ENCODE measurements at regions not wholly inside any gene's neighbourhood (a gene's known extent, or its start where the extent isn't known, plus 50 kb on each side); places are given as distances from the start of the nearest gene placed in this dataset.

- DNase-seq: no peak
Measured at GRCh38 chr15:46751303-46751702, 966.0 kb upstream of the SEMA6D start.

DNA sequence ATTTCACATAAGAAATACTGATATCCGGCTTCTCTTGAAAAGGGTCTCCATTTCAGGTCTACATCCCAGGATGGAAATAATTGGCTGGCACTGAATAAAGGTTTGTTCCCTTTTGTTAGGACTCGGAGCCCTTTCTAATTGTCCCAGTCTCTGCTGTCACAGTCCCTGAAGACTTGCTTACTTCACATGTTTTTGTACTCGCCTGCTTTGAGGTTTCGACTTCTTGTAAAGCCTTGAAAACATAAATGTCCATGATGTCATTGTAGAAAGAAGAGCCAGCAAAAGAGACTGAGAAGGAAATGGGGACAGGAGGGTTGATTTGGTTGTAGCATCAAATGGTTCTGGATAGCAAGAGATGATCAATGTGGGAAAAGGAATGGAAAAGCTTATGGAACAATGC is 963.4 kb upstream of the SEMA6D start:
- no peak for DNase-seq

- no peak for DNase-seq
Measured at GRCh38 chr15:46763091-46763490, 954.2 kb upstream of the SEMA6D start.

GRCh38 chr15:46764851-46765250 is 952.5 kb upstream of the SEMA6D start:
- no peak for DNase-seq

DNA sequence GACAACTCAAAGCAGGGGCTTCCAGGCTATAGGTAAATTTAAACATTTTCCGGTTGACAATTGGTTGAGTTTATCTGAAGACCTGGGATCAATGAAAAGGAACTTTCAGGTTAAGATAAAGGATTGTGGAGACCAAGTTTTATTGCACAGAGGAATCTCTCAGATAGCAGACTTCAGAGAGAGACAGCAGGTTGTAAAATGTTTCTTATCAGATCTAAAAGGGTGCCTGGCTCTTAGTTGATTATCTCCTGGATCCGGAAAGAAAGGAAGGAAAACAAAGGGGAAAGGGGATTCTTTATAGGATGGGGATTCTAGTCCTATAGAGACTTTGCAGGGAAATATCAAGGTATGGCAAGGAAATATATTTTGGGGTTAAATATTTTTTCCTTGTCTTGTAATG is 951.3 kb upstream of the SEMA6D start:
- DNase-seq: no peak

DNA sequence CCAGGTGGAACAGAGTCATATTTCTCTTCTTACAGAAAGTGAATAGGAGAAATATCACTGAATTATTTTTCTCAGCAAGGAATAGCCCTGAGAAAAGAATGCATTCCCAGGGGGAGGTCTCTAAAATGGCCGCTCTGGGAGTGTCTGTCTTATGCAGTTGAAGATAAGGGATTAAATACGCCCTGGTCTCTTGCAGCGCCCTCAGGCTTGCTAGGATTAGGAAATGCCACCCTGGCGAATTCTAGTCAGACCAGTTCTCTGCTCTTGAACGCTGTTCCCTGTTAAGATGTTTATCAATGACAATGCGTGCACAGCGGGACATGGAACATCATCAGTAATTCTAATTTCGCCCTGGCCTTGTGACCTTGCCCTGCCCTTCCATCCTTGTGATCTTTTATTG is 949.0 kb upstream of the SEMA6D start:
- DNase-seq: no peak

DNA sequence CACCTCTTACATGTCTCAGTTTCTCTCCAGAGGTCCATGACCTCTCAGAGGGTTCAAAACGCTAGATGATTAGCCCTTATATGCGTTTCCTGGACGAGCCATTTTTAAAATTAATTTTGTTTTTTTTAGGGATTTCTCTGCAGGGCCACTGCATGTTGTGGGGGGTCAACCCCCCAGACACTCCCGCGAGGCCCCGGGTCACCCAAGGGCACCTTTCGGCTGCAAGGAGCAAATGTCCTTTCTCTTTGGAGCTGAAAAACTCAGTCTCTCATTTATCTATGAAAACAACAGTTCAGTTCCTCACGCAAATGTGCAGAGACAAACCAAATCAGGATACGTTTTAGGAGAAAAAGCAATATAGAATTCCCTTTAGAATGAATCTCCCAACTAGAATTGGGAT is 944.3 kb upstream of the SEMA6D start:
- no peak for DNase-seq

DNA sequence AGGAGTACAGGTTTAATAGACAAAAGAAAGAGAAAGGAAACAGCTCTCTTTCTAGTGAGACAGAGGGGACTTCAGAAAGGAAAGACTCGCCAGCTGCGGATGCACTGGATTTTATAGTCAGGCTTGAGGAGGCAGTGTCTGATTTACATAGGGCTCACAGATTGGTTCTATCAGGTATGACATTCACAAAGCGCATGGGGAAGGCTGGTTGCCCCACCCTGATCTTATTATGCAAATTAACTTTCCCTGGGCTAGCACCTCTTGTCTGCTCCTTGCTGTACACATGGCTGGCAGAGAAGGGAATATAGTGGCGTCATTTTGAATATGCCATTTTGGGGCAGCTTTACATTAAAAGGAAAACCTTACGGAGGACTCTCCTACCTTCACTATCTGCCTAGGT is 938.4 kb upstream of the SEMA6D start:
- DNase-seq: peak; percentile 45

DNA sequence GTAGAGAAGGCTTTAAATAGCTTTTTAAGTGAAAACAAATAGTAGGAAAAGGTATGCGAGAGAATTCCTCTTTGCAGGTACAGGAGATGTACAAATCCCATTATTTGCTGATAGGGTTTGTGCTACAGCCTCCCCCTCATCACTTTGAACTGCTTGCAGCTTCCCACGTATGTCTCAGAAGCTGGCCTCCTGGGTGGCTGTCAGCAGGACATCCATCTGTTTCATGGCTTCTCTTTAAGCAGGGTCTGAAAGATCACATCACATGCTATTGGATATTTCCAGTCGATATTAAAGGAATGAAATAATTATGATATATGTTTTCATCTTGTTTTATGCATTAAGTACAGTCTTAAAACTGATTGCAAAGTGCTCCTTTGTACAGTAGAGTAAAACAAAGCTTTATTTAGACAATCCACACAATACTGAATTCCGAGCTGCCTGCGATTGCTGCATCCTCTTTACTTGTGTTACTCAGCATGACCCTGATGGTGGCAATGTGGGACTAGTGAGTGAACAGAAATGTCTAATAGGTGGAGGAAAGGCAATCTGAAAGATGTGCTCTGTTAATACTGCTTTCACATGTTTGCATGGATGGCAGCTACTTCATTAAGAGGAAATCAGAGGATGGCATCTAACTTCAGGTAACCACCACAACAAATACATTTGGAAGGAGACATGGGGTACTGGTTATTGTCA is 930.6 kb upstream of the SEMA6D start:
- no peak for DNase-seq

- DNase-seq: no peak
Measured at GRCh38 chr15:46795685-46796084, 921.6 kb upstream of the SEMA6D start.

- no peak for DNase-seq
Measured at GRCh38 chr15:46808834-46809233, 908.5 kb upstream of the SEMA6D start.

- no peak for DNase-seq
Measured at GRCh38 chr15:46815240-46815639, 902.1 kb upstream of the SEMA6D start.

- DNase-seq: no peak
Measured at GRCh38 chr15:46815765-46816164, 901.5 kb upstream of the SEMA6D start.

DNA sequence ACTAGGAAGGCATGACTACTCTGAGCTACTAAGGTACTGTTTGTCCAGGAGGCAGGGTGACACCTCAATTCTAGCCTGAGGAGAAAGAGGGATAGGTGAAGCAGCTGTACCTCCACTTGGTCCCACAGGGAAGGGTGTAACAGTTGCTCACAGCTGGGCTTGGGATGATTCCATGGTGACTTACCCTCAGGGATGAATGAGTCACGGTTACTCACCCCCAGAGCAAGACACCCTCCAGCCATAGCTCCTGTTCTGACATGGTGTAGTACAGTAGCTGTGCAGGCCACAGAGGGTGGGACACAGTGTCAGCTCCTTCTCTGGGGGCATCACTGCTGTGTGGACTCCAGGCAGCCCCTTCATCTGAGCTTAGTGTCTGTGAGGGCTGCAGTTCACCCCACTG is 868.6 kb upstream of the SEMA6D start:
- DNase-seq: no peak

GRCh38 chr15:46853600-46853999 is 863.7 kb upstream of the SEMA6D start:
- DNase-seq: no peak

DNA sequence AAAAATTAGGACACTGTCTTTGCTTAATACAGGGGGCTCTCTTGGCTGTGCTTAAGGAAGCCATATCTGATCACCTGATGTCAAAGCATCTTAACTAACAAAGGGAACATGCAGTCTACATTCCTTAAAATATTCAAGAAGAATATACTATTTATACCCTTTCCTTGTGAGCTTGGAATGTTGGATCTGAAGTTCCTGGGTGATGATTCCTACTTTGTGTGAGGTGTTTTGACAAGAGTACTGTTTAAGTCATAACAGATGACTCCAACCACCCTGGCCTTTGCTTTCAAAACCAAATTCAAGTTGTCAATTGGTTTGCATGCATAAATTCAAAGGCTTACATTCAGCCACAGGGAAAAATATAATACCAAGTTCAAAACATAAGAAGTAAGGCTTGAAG is 862.7 kb upstream of the SEMA6D start:
- no peak for DNase-seq

DNA sequence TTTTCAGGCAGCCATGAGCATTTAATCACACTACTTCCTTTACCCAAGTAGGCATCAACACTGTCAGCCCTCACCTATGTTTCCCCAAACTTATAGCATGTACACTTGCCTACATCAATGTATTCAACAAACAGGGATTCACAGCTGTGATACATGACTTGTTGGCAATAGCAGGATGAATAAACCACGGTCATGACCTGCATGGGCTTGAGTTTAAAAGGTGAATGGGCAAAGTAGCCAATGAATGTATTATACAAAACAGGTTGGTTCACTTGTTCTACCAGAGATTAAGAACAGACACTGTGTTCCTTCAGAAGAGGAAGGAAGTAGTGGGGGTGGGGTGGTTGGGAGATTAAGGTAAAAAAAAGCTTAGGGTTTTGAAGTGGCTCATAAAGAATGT is 861.9 kb upstream of the SEMA6D start:
- DNase-seq: no peak

DNA sequence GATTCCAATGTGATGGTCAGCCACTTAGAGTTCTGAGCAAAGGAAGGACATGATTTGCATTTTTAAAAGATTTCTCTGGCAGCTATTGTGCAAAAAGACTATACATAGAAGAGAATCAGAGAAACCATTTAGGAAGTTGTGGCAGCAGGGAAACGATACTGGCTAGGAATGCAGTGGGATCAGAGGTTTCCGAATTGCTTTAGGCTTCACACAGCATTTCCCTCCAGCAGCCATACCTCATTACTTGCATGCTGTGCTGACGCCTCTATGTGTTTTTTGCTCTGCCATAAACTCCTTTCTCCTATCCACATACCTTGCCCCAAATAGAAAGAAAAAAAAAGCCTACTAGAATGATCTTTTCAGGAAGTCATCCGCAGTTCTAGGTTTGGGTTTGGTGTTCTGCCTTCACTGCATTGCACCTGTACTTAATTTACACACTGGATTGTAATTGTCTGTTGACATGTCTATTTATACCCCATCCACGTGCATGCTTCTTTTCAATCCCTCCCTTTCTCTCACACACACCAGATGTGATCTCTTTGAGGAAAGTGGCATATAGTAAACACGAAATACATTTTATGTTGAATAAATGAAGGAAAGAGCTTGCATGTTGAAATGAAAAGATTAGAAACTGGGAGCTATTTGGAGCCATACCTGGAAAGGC is 860.3 kb upstream of the SEMA6D start:
- DNase-seq: no peak

DNA sequence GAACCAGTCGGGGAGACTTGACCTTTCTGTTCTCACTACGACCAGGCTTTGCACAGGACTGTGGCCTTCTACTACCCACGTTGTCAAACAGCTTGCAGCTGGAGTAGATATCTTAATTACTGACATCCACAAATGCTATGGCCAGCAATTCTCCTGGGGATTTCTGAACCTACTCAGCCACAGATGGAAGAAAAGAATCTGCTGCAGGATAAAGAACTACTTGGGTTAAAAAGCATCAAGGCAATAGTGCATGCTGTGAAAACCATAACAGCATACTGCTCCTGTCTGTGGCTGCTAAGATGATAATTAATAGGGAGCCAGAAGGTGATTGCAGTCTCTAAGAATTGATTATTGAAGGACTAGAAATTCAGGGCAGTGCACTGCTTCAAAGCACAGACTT is 859.2 kb upstream of the SEMA6D start:
- no peak for DNase-seq

- DNase-seq: no peak
Measured at GRCh38 chr15:46861796-46862195, 855.5 kb upstream of the SEMA6D start.

DNA sequence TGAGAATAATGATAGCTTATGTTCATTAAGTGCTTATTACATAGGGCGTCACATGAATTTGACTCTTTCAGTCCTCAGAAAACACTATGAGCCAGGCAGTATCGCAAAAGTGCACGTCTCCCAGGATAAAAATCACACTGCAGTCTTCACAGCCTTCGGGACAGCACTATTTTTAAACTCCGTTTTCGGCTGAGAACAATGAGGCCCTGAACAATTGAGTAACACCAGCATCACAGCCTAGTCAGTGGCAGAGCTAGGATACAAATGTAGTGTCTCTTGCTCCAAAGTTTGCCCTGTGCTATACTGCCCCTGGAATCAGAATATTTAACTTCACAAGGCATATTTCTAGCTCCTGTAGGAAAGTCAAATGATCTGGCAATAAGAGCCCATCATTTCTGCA is 852.1 kb upstream of the SEMA6D start:
- no peak for DNase-seq

DNA sequence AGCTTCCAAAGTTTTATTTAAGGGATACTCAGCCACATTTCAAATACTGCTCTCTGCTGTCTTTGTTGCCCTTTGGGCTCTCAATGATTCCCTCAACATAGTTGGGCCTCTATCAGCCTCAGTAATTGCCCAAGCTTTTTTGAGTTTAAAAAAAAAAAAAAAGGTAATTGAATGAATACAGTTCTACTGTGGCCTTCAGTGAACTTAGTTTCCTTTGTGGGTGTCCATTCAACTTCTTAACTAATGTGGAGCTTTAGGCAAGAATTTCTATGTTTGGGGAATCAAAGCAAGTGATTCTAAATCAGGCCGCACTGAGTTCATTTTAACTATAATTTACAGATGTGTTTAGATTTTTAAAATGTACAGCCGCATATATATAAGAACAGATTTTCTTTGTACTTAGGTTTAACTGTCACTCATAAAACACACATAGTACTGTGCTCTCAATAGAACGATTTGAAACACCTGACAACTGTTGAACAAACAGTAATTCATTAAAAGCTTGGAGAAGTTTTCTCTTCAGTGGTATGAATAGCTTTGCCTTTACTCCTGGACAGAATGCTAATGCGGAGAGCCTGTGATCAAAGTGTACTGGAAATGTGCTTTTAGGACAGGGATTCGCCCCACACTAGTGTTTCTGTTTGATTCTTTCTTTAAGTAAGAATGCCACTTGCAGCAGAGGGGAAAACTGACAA is 844.9 kb upstream of the SEMA6D start:
- no peak for DNase-seq

- no peak for DNase-seq
Measured at GRCh38 chr15:46872981-46873330, 844.3 kb upstream of the SEMA6D start.

- DNase-seq: no peak
Measured at GRCh38 chr15:46879032-46879770, 838.1 kb upstream of the SEMA6D start.
